Erythroblast (primary cell): ENCODE measurements at regions not wholly inside any gene's neighbourhood (a gene's known extent, or its start where the extent isn't known, plus 50 kb on each side); places are given as distances from the start of the nearest gene placed in this dataset.

Experiments
- DNase-seq, 2 experiments: peaks; one replicate each; lab custom pipeline; 2025; lab: John Stamatoyannopoulos, UW
- GATA1 ChIP-seq: IDR thresholded peaks from 2 replicates; pipeline ENCODE4 v1.6.1; 2011; ENCODE audit warnings: low read depth, mild to moderate bottlenecking, control low read depth, low read length, moderate library complexity
- POLR2A ChIP-seq: IDR thresholded peaks from 2 replicates; pipeline ENCODE4 v1.6.1; 2011; ENCODE audit warnings: mild to moderate bottlenecking, low read length

- no peak for DNase-seq
- TF ChIP-seq POLR2A (no peak), GATA1 (no peak)
Measured at GRCh38 chr17:83178533-83179304, 99.3 kb downstream of the METRNL start.

GRCh38 chr17:83179374-83179773 lies 100.0 kb downstream of the METRNL start:
- TF ChIP-seq POLR2A (no peak), GATA1 (no peak)
- no peak for DNase-seq

- no peak for TF ChIP-seq GATA1
- TF ChIP-seq POLR2A, result no peak
- DNase-seq, result no peak
Measured at GRCh38 chr17:83179811-83180210, 100.4 kb downstream of the METRNL start.

- DNase-seq, result no peak
- no peak for TF ChIP-seq GATA1
- TF ChIP-seq POLR2A, result no peak
Measured at GRCh38 chr17:83180264-83180995, 101.0 kb downstream of the METRNL start.

GRCh38 chr17:83180996-83181481 lies 101.6 kb downstream of the METRNL start:
- no peak for DNase-seq
- TF ChIP-seq POLR2A (no peak), GATA1 (no peak)

- TF ChIP-seq POLR2A (no peak), GATA1 (no peak)
- DNase-seq, result no peak
Measured at GRCh38 chr17:83181991-83182619, 102.7 kb downstream of the METRNL start.

- TF ChIP-seq POLR2A (no peak), GATA1 (no peak)
- no peak for DNase-seq
Measured at GRCh38 chr17:83182620-83183101, 103.3 kb downstream of the METRNL start.

GRCh38 chr17:83183145-83183948 lies 103.9 kb downstream of the METRNL start:
- no peak for TF ChIP-seq POLR2A
- no peak for TF ChIP-seq GATA1

GRCh38 chr17:83183951-83184506 lies 104.6 kb downstream of the METRNL start:
- TF ChIP-seq POLR2A (no peak), GATA1 (no peak)
- DNase-seq, result no peak

More at GRCh38 chr17:83183145-83183948, 103.9 kb downstream of the METRNL start:
- no peak for DNase-seq

GRCh38 chr17:83185023-83186002 lies 105.9 kb downstream of the METRNL start:
- no peak for TF ChIP-seq POLR2A
- no peak for TF ChIP-seq GATA1

GRCh38 chr17:83186226-83186625 lies 106.8 kb downstream of the METRNL start:
- peak; percentile 54 to 58 for DNase-seq
- TF ChIP-seq POLR2A (no peak), GATA1 (no peak)

More at GRCh38 chr17:83185023-83186002, 105.9 kb downstream of the METRNL start:
- DNase-seq, result no peak
